Stimulated activated CD8-positive, alpha-beta memory T cell treated with anti-CD3 and anti-CD28 coated beads, Interleukin-4, amount 100 ng/mL, for 24 hours (primary cell): ENCODE measurements at regions not wholly inside any gene's neighbourhood (a gene's known extent, or its start where the extent isn't known, plus 50 kb on each side); places are given as distances from the start of the nearest gene placed in this dataset.
A peak's percentile ranks its signal among the peaks of the same experiment; 100 is the strongest.
"Not testable (repeated sequence)": the region's sequence is repeated elsewhere in the genome, so short reads cannot be mapped to it uniquely, and the experiment has no call there.

ENCODE experiments used
- DNase-seq: peaks from one replicate; pipeline ENCODE4 v3.0.0-alpha.2; 2020; ENCODE audit warnings: low read depth

DNA sequence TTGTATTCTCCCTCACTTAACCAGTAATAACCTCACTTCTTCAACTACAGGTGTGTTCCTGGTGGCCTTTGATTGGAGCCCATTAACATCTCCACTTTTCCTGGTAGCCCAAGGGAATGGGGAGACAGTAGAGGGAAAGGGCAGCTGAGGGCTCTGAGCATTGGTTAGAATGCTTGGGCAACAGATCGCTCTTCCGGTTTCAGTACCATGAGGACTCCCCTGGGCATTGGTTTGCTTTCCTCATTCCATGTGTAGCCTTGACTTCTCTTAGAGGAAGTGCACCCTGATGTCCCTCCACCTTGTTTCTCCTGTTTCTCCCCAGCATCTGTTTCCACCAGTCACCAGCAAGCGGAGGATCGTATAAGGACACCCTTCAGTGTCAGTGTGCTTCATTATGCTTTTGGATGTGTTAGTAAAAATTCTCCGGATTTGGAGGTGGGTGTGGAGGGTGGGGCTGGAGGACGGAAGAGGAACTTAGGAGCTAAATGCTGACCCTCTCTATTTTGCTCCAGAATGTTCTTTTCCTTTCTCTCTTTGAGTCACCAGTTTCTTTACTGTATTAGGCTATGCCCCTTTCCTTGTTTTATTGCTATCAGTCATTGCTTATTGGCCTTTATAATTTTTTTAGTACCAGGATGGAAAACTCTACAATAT lies 50.6 kb upstream of the ZNG1B start:
- not testable (repeated sequence) for DNase-seq

DNA sequence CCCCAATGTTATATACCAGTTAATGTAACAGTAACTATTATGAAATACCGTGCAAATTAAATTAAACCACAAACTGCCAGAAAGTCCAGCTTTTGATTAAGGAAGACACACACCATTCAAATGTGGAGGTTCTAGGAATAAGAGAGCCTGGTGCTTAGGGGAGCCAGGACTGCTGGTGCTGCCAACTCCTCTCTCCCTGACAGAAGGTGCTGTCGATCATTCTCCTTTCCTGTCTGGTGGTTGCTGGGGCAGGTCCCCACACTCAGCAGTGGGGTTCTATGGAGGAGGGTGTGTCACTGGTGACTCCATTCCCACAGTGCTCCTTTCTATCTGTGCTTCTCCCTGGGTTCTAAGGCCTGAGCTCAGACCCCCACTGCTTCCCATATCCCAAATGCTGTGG lies 57.9 kb upstream of the ZNG1B start:
- DNase-seq, result not testable (repeated sequence)

GRCh38 chr2:113376913-113377445 lies 60.5 kb upstream of the ZNG1B start:
- no peak for DNase-seq

- DNase-seq, result no peak
Measured at GRCh38 chr2:113376253-113376912, 61.1 kb upstream of the ZNG1B start.

DNA sequence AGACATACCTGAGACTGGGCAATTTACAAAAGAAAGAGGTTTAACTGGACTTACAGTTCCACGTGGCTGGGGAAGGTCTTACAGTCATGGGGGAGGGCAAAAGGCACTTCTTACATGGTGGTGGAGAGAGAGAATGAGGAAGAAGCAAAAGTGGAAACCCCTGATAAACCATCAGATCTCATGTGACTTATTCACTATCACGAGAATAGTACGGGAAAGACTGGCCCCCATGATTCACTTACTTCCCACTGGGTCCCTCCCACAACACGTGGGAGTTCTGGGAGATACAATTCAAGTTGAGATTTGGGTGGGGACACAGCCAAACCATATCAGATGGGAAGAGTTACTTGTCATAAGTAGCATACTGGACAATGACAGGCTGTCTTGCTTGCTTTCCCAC lies 62.6 kb upstream of the ZNG1B start:
- DNase-seq, result not testable (repeated sequence)

DNA sequence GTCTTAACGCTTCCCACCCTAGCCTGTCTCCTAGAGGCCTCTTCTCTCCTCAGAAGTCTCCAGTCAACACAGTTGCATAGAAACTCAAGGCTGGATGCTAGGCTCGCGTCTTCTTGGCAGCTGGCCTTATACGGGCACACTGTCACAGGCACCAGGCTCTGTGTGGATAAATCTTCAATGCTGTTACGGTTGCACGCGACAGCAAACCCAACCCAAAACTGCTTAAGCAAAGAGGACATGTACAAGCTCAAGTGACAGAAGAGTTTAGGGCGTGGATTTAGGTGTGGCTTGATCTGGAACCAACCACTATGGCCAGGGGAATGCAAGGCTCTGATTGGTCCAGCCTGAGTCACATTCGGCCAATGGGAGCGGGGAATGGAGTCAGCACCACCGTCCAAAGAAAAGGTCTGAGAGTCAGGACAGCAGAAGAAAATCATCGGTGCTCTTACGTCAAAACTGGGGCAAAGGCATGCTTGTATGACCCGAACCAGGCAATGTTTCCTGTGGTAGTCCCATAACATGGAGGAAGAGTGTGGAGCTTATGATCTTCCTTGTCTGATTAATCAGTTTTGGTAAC lies 65.1 kb upstream of the ZNG1B start:
- not testable (repeated sequence) for DNase-seq

GRCh38 chr2:113370478-113371091 lies 66.9 kb upstream of the ZNG1B start:
- peak; percentile 28 for DNase-seq

DNA sequence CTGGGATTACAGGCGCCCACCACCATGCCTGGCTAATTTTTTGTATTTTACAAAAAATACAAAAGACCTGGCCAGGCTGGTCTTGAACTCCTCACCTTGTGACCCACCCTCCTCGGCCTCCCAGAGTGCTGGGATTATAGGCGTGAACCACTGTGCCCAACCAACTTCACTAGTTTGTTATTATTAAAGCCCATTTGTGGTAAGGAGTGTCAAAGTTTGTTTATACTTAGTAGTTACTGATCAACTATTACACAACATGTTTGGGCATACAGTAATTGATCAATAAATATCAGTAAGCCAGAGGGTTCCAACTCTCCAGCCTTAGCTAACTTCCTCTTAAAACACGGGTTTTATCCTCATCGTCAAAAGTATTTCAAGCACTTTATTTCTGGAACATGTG lies 67.5 kb upstream of the ZNG1B start:
- DNase-seq, result no peak

GRCh38 chr2:113368581-113368980 lies 68.9 kb upstream of the ZNG1B start:
- not testable (repeated sequence) for DNase-seq

- not testable (repeated sequence) for DNase-seq
Measured at GRCh38 chr2:113366821-113367220, 70.7 kb upstream of the ZNG1B start.

DNA sequence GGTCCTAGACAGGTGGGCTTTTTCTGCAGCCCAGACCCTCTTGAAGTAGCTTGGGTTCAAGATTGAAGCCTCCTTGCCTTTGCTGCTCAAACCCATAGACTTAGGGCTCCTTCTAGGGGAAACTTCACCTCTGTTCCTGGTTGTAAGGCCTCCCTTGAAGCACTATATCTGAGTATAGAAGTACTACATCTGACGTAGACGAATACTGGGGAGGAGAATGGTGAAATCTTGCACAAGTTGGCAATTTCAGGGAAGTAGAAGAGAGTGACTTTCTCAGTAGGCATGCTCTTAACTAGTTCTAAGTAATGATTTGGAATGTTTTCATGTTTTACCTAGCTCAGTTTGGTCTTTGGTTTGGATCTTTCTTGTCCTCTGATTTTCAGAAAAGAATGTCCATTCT lies 71.7 kb upstream of the ZNG1B start:
- DNase-seq, result not testable (repeated sequence)

DNA sequence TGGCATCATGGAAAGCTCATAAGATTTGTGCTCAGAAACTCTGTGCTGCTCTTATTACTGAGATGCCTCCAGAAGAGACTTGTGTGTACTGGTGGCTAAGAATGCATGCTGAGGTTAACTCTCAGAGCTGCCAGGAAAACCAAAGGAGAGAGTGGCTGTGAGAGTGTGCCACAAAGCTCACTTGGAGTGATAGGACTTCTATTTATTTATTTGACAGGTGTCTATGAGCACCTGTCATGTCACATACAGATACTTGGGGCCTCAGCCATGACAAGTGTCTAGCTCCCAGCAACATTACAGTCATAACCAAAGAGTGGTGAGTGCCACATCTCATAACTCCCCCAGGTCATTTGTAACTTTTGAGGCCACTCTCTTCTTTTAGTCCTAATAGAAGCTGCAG lies 72.2 kb upstream of the ZNG1B start:
- not testable (repeated sequence) for DNase-seq

DNA sequence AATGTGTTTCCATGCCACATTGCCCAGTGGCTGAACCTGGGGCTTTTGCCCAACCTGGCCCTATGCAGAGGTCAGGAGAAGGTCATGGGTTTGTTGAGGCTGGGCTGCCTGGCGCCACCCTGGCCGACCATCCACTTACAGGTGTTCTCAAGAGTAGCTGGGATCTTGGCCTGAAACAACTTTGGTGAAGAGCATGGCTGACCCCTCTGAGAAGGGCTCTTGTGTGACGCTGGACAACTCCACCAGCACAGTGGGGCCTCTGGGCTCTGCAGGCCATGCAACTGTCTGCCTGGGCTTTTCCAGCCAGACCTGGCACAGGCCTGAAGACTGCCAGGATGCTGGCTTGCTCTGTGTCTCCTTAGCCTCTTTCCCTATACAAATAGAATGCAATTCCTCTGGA lies 76.4 kb upstream of the ZNG1B start:
- no peak for DNase-seq

DNA sequence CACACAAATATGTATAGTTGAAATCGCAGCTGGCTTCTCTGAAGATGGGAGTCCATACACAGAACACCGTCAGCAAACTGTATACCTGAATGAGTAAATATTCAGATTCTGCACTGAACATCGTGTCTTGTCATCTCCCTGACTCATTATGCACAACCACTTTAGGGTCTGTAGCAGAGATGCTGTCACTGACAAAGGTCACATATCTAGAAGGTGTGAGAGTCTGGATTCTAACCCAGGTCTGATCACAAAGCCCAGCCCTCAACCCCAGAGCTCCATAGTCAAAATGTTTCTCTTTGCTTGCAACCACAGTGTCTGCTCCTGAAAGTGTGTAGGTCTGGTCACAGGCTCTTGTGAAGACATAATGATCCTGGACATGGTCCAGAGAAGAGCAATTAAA lies 78.3 kb upstream of the PAX8 start:
- no peak for DNase-seq

- DNase-seq, result not testable (repeated sequence)
Measured at GRCh38 chr2:113356284-113356683, 77.6 kb upstream of the PAX8 start.

GRCh38 chr2:113355339-113356015 lies 76.8 kb upstream of the PAX8 start:
- DNase-seq, result not testable (repeated sequence)

DNA sequence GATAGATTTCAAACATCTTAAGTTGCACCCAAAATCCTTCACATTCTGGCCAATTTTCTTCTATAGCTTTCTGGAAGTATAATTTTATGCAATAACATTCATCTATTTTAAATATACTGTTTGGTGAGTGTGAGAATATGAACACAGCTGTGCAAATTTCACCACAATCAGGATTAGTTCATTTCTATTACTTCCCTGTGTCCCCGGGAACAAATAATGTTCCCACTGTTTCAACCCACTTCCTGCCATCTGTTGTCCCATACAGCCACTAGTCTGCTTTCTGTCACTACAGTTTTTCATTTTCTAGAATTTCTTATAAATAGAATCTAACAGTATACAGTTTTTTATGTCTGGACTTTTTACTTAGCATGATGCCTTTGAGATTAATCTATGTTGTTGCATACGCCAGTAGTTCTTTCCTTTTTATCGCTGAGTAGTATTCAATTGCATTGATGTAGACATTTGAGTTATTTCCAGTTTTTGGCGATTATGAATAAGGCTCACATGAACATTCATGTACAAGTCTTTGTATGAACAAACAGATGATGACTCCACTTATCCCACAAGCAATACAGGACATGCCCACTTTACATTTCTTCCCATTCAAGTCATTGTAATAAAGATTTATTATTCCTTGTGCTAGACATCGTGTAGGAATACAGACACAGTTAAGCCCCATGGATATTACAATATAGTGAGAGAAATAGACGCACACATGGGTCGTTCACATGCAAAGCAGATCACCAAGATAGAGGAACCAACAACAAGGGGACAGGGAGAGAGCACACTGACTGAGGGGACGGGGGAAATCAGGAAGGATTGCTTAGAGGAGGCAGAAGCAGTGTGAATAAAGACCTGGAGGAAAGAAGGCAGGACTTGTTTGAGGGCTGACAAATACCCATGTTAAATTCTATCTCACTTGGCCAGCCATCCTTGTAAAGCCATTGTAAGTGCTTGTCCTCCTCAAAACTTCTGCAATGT lies 72.9 kb upstream of the PAX8 start:
- DNase-seq, result no peak

DNA sequence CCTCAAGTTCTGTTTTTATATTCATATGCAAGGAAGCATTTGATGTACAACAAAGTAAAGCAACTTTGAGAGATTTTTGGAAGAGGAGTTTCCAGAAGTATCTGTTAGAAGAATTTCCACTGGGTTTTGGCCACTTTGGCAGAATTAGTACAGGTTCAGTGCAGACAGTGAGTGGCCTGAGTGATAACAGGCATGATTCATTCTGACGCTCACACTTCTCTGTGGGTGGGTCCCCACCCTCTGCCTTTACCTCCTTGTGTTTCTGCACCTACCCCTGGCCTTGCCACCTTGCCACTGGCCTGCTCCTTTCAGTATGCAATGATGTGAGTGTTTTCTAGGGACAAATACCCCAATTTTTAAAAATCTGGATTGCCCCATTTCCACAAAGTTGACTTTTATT lies 65.1 kb upstream of the PAX8 start:
- DNase-seq, result not testable (repeated sequence)

GRCh38 chr2:113342650-113343049 lies 63.9 kb upstream of the PAX8 start:
- DNase-seq, result no peak

DNA sequence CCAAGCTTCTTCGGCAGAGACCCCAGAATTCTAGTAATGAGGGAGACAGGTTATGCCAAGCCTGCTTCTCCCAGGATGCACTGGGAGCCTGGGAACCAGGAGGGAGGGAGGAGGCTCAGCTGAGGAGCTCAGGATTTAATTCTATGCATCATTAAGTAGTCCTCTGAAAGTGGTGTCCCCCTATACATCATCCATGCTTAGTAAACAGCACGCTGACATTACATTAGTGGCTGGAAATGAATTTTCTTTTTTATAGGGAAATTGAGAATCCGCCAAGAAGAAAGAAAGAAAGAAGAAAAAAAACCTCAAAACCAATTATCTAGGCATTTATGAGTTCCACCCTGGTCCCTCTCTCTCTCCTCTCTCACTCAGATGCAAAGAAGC lies 63.1 kb upstream of the PAX8 start:
- not testable (repeated sequence) for DNase-seq
